Colonic mucosa (tissue), 4 donors: ENCODE measurements at regions not wholly inside any gene's neighbourhood (a gene's known extent, or its start where the extent isn't known, plus 50 kb on each side); places are given as distances from the start of the nearest gene placed in this dataset.

Experiments
- DNase-seq: peaks from one replicate; pipeline ENCODE4 v3.0.0-alpha.2; 2020
- H3K27ac ChIP-seq: fragments of 200-600 bp; one replicate; pipeline ENCODE4 v1.8.0; 2021
- H3K27me3 ChIP-seq: fragments of 200-600 bp; one replicate; pipeline ENCODE4 v1.8.0; 2021
- H3K36me3 ChIP-seq: fragments of 200-600 bp; one replicate; pipeline ENCODE4 v1.8.0; 2021
- H3K4me1 ChIP-seq: fragments of 200-600 bp; one replicate; pipeline ENCODE4 v1.8.0; 2021; ENCODE audit warnings: mild to moderate bottlenecking
- H3K4me3 ChIP-seq: fragments of 200-600 bp; one replicate; pipeline ENCODE4 v1.8.0; 2021
- H3K9ac ChIP-seq, 2 donors: one replicate each; pipeline ENCODE4 v1.7.0; 2013; ENCODE audit warnings: control low read depth in 2 of 2, low read depth in 2 of 2, low read length in 2 of 2
- H3K9me3 ChIP-seq: fragments of 200-600 bp; one replicate; pipeline ENCODE4 v1.8.0; 2021
- intact Hi-C: fragments of 100-400 bp; cut with DNase I; formaldehyde crosslinking; loops from one replicate; pipeline ENCODE4 v1.14.1; 2022
- TF ChIP-seq, protein P1 (sequence below): fragments of 200-600 bp; IDR thresholded peaks from one replicate; pipeline ENCODE4 v1.8.0; 2022; ENCODE audit warnings: antibody characterized with exemption, mild to moderate bottlenecking
- donor health status: healthy.
- donor health status: DM: no; HTN: no; CAD: no.
- donor health status: DM: no; HTN: no; CAD: no.

DNA sequence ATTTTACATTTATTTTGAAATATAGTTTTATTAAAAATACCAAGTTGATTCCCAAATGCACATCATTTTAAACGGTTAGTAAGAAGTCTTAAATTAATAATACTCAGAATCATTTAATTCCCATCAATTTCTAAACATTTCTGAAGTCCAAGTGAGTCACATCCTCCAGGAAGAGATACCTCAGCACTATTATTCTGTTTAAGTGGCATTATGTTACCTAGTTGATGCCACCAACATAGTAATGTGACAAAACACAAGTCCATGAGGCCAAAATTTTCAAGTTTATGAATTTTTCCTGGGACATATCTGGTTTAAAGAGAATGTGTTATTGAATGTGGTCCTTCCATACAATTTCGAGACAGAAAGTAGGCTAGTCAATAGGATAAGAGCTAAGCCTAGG is 1348.3 kb upstream of the CDH9 start:
- no peaks in the 10 kb centered on the region for H3K4me1 ChIP-seq
- intact Hi-C loops = no loop called here
- no peaks in the 10 kb centered on the region for H3K9me3 ChIP-seq
- TF ChIP-seq, protein P1, sequence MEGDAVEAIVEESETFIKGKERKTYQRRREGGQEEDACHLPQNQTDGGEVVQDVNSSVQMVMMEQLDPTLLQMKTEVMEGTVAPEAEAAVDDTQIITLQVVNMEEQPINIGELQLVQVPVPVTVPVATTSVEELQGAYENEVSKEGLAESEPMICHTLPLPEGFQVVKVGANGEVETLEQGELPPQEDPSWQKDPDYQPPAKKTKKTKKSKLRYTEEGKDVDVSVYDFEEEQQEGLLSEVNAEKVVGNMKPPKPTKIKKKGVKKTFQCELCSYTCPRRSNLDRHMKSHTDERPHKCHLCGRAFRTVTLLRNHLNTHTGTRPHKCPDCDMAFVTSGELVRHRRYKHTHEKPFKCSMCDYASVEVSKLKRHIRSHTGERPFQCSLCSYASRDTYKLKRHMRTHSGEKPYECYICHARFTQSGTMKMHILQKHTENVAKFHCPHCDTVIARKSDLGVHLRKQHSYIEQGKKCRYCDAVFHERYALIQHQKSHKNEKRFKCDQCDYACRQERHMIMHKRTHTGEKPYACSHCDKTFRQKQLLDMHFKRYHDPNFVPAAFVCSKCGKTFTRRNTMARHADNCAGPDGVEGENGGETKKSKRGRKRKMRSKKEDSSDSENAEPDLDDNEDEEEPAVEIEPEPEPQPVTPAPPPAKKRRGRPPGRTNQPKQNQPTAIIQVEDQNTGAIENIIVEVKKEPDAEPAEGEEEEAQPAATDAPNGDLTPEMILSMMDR = no peak
- no peak overlapping the region for H3K9ac ChIP-seq
- no peak overlapping the region for H3K27ac ChIP-seq
- H3K27me3 ChIP-seq = no peaks in the 10 kb centered on the region
- DNase-seq = no peak
- no peak overlapping the region for H3K4me3 ChIP-seq
- no peaks in the 10 kb centered on the region for H3K36me3 ChIP-seq

DNA sequence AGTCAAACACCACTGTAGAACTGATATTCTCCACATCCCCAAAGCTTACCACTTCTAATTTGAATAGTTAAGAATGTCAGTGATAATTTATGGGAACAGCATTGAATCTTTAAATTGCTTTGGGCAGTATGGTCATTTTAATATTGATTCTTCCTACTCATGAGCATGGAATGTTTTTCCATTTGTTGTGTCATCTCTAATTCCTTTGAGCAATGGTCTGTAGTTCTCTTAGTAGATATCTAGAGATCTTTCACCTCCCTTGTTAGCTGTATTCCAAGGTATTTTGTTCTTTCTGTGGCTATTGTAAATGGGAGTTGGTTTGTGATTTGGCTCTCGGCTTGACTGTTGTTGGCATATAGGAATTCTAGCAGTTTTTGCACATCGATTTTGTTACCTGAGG is 1341.8 kb upstream of the CDH9 start:
- no peaks in the 10 kb centered on the region for H3K4me1 ChIP-seq
- H3K27me3 ChIP-seq = no peaks in the 10 kb centered on the region
- intact Hi-C loops = no loop called here
- H3K4me3 ChIP-seq = no peak overlapping the region
- TF ChIP-seq, protein P1 = no peak
- no peaks in the 10 kb centered on the region for H3K9me3 ChIP-seq
- DNase-seq = no peak
- H3K36me3 ChIP-seq = no peaks in the 10 kb centered on the region
- no peak overlapping the region for H3K9ac ChIP-seq
- H3K27ac ChIP-seq = no peak overlapping the region

DNA sequence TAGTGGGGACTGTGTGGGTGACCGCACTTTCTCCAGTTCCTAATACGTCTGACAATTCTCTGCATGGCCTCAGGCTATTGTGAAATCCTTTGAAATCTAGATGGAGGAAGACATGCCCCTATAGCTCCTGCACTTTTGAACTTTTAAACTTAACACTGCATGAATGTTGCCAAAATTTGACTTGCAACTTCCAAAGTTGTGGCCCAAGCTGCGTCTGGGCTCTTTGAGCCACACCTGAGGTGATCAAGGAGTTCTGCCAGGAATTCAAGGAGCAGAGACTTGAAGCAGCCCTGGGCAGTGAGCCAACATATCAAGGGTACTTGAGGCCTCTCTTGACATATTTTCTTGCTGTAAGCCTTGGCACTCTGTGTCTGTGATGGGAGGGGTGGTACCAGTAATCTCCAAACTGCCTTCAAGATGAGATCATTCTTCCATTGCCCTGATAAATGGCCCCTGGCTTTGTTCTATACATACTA is 1336.1 kb upstream of the CDH9 start:
- no peak overlapping the region for H3K4me3 ChIP-seq
- H3K27ac ChIP-seq = no peak overlapping the region
- no peak overlapping the region for H3K9ac ChIP-seq
- no peaks in the 10 kb centered on the region for H3K27me3 ChIP-seq
- H3K4me1 ChIP-seq = no peaks in the 10 kb centered on the region
- no peak for DNase-seq
- no peaks in the 10 kb centered on the region for H3K9me3 ChIP-seq
- intact Hi-C loops = no loop called here
- TF ChIP-seq, protein P1 = no peak
- no peaks in the 10 kb centered on the region for H3K36me3 ChIP-seq

DNA sequence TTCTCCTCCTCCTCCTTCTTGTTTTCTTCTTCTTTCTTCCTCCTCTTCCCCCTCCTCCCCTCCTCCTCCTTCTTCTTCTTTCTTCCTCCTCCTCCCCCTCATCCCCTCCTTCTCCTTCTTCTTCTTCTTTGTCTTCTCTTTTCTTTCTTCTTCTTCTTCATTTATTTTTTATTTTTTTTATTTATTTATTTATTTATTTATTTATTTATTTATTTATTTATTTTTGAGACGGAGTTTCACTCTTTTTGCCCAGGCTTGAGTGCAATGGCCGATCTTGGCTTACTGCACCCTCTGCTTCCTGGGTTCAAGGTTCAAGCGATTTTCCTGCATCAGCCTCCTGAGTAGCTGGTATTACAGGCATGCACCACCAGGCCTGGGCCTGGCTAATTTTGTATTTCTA is 1332.5 kb upstream of the CDH9 start:
- no peaks in the 10 kb centered on the region for H3K9me3 ChIP-seq
- no peak for DNase-seq
- no peaks in the 10 kb centered on the region for H3K4me1 ChIP-seq
- no peak overlapping the region for H3K9ac ChIP-seq
- TF ChIP-seq, protein P1 = no peak
- no peaks in the 10 kb centered on the region for H3K36me3 ChIP-seq
- no peak overlapping the region for H3K27ac ChIP-seq
- no peaks in the 10 kb centered on the region for H3K27me3 ChIP-seq
- intact Hi-C loops = no loop called here
- H3K4me3 ChIP-seq = no peak overlapping the region

DNA sequence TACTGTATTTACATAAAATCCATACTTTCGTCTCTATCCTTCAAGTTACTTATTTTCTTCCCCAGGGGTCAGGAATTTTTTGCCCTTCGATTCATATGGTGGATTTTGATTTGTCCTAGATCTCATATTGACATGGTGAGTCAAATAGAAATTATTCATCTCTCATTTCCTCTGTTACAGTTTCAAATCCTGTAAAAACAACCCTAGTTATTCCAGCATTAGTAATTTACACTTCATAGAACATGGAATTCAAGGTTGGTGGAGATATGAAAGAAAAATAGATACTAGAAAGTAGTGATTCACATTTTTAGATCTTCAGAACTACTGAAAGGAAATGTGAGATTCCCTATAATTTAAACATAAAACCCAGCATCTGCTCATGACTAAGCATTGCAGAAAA is 1331.0 kb upstream of the CDH9 start:
- H3K36me3 ChIP-seq = no peaks in the 10 kb centered on the region
- no peak for DNase-seq
- no peaks in the 10 kb centered on the region for H3K9me3 ChIP-seq
- no peak overlapping the region for H3K9ac ChIP-seq
- H3K4me1 ChIP-seq = no peaks in the 10 kb centered on the region
- H3K27ac ChIP-seq = no peak overlapping the region
- H3K4me3 ChIP-seq = no peak overlapping the region
- intact Hi-C loops = no loop called here
- no peaks in the 10 kb centered on the region for H3K27me3 ChIP-seq
- TF ChIP-seq, protein P1 = no peak

DNA sequence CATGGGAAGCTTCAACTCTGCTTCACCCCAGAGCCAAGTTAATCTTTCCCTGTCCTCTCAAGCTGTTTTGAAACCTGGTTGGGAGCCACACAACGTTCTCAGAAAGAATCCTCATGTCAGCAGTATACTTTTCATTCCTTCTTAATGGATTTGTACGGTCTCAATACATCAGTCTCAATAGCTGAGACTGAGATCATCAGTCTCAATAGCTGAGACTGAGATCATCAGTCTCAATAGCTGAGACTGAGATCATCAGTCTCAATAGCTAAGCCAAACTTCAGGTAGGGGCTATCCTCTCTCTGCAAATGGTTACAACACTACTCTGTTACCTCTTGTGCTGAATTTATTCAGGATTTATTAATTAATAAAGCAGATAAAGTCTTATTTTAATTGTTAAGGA is 1317.4 kb upstream of the CDH9 start:
- Histone ChIP-seq H3K9me3 (no peaks in the 10 kb centered on the region), H3K4me1 (no peaks in the 10 kb centered on the region), H3K9ac (no peak overlapping the region), H3K4me3 (no peak overlapping the region), H3K27ac (no peak overlapping the region), H3K36me3 (no peaks in the 10 kb centered on the region), H3K27me3 (no peaks in the 10 kb centered on the region)
- TF ChIP-seq, protein P1 = no peak
- intact Hi-C loops = no loop called here
- no peak for DNase-seq
